Osteoblast (primary cell): ENCODE measurements at regions not wholly inside any gene's neighbourhood (a gene's known extent, or its start where the extent isn't known, plus 50 kb on each side); places are given as distances from the start of the nearest gene placed in this dataset.

Experiments used
- DNase-seq: peaks from one replicate; pipeline ENCODE4 v3.0.0; 2011; ENCODE audit warnings: low spot score, mixed read lengths; ENCODE audit not compliant: insufficient read length; ENCODE audit errors: missing footprints
- H2AFZ ChIP-seq: 2 replicates; pipeline ENCODE4 v1.6.0; 2011; ENCODE audit warnings: mild to moderate bottlenecking, low read length
- H3K27ac ChIP-seq: 2 replicates; pipeline ENCODE4 v1.5.1; 2011; ENCODE audit warnings: mild to moderate bottlenecking, low read depth, low read length, moderate library complexity
- H3K27me3 ChIP-seq: 2 replicates; pipeline ENCODE4 v1.6.0; 2012; ENCODE audit warnings: mild to moderate bottlenecking, control low read depth, inconsistent platforms, low read length, moderate library complexity; ENCODE audit not compliant: insufficient read depth
- H3K36me3 ChIP-seq: 2 replicates; pipeline ENCODE4 v1.5.1; 2011; ENCODE audit warnings: mild to moderate bottlenecking, low read length, control low read depth, moderate library complexity; ENCODE audit not compliant: insufficient read depth
- H3K4me1 ChIP-seq: 2 replicates; pipeline ENCODE4 v1.5.1; 2011; ENCODE audit warnings: mild to moderate bottlenecking, low read length, control low read depth, moderate library complexity; ENCODE audit not compliant: insufficient read depth
- H3K4me2 ChIP-seq: 2 replicates; pipeline ENCODE4 v1.6.0; 2011; ENCODE audit warnings: mild to moderate bottlenecking, low read length; ENCODE audit not compliant: insufficient read depth
- H3K4me3 ChIP-seq: fragments of 200-600 bp; sonication (generic); 3 replicates; pipeline ENCODE4 v1.5.1; 2012; ENCODE audit warnings: mild to moderate bottlenecking, low read length, inconsistent platforms; ENCODE audit not compliant: insufficient read depth
- H3K79me2 ChIP-seq: 2 replicates; pipeline ENCODE4 v1.6.0; 2012; ENCODE audit warnings: mild to moderate bottlenecking, low read length, control low read depth, inconsistent platforms; ENCODE audit not compliant: insufficient read depth
- H3K9me3 ChIP-seq: 2 replicates; pipeline ENCODE4 v1.5.1; 2011; ENCODE audit warnings: low read depth, low read length, control low read depth
- H4K20me1 ChIP-seq: 2 replicates; pipeline ENCODE4 v1.6.0; 2012; ENCODE audit warnings: mild to moderate bottlenecking, low read length, control low read depth; ENCODE audit not compliant: insufficient read depth
- TF ChIP-seq, protein P1 (sequence below): IDR thresholded peaks from 2 replicates; pipeline ENCODE4 v1.5.1; 2011; ENCODE audit warnings: mild to moderate bottlenecking, low read depth, low read length, moderate library complexity; ENCODE audit errors: extremely low read depth

DNA sequence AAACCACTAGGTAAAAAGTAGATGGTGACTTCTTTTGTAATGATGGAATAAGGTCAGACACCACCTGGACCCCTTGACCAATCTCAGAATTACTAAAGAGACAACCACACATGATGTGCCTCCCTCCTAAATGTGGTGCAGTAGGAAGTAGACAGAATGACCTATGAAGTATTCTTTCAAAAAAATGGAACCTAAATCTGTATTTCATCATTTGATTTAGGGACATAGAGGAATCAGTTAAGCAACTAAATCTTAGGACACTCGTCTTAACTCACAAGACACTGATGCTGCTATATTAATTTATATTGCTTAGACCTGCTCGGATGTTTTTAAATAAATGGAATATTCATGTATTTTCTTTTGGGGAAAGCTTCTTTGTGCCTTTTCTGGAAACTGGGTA lies 80.9 kb upstream of the IRF2BP2 start:
- Histone ChIP-seq H4K20me1 (no peaks in the 10 kb centered on the region), H3K4me1 (peaks cover 4% of the 10 kb centered on the region), H3K27ac (peak overlapping the region; percentile 16), H3K4me2 (no peak overlapping the region), H3K9me3 (no peaks in the 10 kb centered on the region), H3K27me3 (no peaks in the 10 kb centered on the region), H3K36me3 (no peaks in the 10 kb centered on the region), H2AFZ (no peak overlapping the region), H3K79me2 (no peaks in the 10 kb centered on the region), H3K4me3 (no peak overlapping the region)
- TF ChIP-seq, protein P1, sequence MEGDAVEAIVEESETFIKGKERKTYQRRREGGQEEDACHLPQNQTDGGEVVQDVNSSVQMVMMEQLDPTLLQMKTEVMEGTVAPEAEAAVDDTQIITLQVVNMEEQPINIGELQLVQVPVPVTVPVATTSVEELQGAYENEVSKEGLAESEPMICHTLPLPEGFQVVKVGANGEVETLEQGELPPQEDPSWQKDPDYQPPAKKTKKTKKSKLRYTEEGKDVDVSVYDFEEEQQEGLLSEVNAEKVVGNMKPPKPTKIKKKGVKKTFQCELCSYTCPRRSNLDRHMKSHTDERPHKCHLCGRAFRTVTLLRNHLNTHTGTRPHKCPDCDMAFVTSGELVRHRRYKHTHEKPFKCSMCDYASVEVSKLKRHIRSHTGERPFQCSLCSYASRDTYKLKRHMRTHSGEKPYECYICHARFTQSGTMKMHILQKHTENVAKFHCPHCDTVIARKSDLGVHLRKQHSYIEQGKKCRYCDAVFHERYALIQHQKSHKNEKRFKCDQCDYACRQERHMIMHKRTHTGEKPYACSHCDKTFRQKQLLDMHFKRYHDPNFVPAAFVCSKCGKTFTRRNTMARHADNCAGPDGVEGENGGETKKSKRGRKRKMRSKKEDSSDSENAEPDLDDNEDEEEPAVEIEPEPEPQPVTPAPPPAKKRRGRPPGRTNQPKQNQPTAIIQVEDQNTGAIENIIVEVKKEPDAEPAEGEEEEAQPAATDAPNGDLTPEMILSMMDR = no peak
- no peak for DNase-seq

DNA sequence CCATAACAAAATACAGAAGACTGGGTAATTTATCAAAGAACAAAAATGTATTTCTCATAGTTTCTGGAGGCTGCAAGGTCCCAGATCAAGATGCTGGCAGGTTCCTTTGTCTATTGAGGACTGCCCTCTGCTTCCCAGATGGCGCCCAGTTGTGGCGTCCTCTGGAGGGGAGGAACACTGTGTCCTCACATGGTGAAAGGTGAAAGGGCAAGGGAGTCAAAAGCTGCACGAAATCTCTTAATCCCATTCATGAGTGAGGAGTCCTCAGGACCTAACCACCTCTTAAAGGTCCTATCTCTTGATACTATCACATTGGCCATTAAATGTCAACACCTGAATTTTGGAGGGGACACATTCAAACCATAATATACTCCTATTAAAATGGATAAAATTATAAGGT lies 79.3 kb upstream of the IRF2BP2 start:
- Histone ChIP-seq H3K27ac (no peak overlapping the region), H4K20me1 (no peaks in the 10 kb centered on the region), H3K9me3 (no peaks in the 10 kb centered on the region), H2AFZ (no peak overlapping the region), H3K27me3 (no peaks in the 10 kb centered on the region), H3K36me3 (no peaks in the 10 kb centered on the region), H3K79me2 (no peaks in the 10 kb centered on the region), H3K4me1 (peaks cover 8% of the 10 kb centered on the region), H3K4me3 (no peak overlapping the region), H3K4me2 (no peak overlapping the region)
- no peak for DNase-seq
- TF ChIP-seq, protein P1 = no peak

DNA sequence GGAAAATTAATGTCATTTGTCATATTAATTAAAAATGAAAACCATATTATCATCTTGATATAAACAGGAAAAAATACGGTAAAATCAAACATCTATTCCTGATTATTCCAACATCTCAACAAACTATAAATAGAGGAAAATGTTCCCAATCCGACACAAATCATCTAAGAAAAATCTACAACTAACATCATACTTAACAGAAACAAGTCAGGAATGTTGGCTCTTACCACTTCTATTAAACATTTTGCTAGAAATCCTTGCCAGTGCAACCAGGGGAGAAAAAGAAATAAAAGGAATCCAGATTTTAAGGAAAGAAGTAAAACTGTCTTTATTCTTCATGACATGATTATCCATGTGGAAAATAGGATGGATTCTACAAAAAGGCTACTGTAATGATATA lies 77.0 kb upstream of the IRF2BP2 start:
- DNase-seq = no peak
- H3K4me3 ChIP-seq = no peak overlapping the region
- H3K27me3 ChIP-seq = no peaks in the 10 kb centered on the region
- no peaks in the 10 kb centered on the region for H3K36me3 ChIP-seq
- H3K9me3 ChIP-seq = no peaks in the 10 kb centered on the region
- no peaks in the 10 kb centered on the region for H4K20me1 ChIP-seq
- H3K27ac ChIP-seq = no peak overlapping the region
- TF ChIP-seq, protein P1 = no peak
- no peaks in the 10 kb centered on the region for H3K79me2 ChIP-seq
- no peak overlapping the region for H2AFZ ChIP-seq
- peaks cover 14% of the 10 kb centered on the region for H3K4me1 ChIP-seq
- H3K4me2 ChIP-seq = no peak overlapping the region

DNA sequence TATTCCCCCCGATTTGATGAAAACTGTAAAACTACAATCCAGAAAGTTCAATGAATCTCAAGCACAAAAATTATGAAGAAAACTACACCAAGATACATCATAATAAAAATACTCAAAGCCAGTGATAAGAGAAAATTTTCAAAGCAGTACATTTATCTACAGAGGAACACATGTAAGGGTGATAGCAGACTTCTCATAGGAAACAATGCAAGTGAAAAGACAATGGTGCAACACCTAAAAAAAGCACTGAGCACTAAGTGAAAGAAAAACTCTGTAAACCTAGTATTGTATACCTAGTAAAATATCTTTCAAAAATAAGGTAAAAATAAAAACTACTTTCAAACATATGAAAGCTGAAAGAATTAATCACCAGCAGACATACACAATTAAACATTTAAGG lies 76.1 kb upstream of the IRF2BP2 start:
- TF ChIP-seq, protein P1 = no peak
- H3K27me3 ChIP-seq = no peaks in the 10 kb centered on the region
- peaks cover 10% of the 10 kb centered on the region for H3K4me1 ChIP-seq
- H3K9me3 ChIP-seq = no peaks in the 10 kb centered on the region
- no peaks in the 10 kb centered on the region for H3K79me2 ChIP-seq
- H2AFZ ChIP-seq = no peak overlapping the region
- H3K36me3 ChIP-seq = no peaks in the 10 kb centered on the region
- no peaks in the 10 kb centered on the region for H4K20me1 ChIP-seq
- no peak for DNase-seq
- no peak overlapping the region for H3K4me3 ChIP-seq
- H3K4me2 ChIP-seq = no peak overlapping the region
- H3K27ac ChIP-seq = no peak overlapping the region
